Sigmoid colon (tissue), 4 donors: ENCODE measurements at regions not wholly inside any gene's neighbourhood (a gene's known extent, or its start where the extent isn't known, plus 50 kb on each side); places are given as distances from the start of the nearest gene placed in this dataset.

Source experiments
- EP300 ChIP-seq, 4 donors: sonication (generic); formaldehyde crosslinking; IDR thresholded peaks; one replicate each; pipeline ENCODE4 v1.6.1; 2017; ENCODE audit warnings: antibody characterized with exemption in 4 of 4
- POLR2A ChIP-seq, 2 donors: fragments of 450-650 bp; IDR thresholded peaks; one replicate each; pipeline ENCODE4 v1.6.1; 2016; ENCODE audit warnings: antibody characterized with exemption in 2 of 2, mild to moderate bottlenecking in 2 of 2, moderate library complexity in 2 of 2
- POLR2AphosphoS5 ChIP-seq, 4 donors: sonication (generic); formaldehyde crosslinking; IDR thresholded peaks; one replicate each; pipeline ENCODE4 v1.6.1; 2017; ENCODE audit warnings: antibody characterized with exemption in 4 of 4
- TF ChIP-seq, protein P1 (sequence below), 4 experiments: fragments of 450-650 bp in 3 of 4; fragments of 200-600 bp in 1 of 4; IDR thresholded peaks; one replicate each; pipeline ENCODE4 v1.5.1; 2016 to 2019; ENCODE audit warnings: antibody characterized with exemption in 4 of 4, mild to moderate bottlenecking in 3 of 4, moderate library complexity in 2 of 4

DNA sequence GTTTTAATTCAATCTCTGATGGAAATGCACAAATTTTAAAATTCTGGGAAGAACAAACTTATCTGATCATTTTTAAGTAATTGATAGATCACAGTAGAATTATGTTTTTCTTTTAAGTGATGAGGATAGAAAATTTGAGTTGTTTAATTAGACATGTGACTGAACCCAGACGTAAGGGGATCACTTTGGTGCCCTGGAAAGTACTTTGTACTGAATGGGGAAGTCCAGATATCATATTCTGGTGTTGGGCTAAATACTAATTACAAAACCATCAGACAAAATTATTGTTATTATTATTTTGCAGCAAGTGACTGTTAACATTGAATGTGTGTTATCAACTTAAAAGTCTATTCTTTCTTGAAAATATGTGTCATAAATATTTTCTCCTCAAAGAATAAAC is 994.6 kb downstream of the TSN start:
- TF ChIP-seq, protein P1, sequence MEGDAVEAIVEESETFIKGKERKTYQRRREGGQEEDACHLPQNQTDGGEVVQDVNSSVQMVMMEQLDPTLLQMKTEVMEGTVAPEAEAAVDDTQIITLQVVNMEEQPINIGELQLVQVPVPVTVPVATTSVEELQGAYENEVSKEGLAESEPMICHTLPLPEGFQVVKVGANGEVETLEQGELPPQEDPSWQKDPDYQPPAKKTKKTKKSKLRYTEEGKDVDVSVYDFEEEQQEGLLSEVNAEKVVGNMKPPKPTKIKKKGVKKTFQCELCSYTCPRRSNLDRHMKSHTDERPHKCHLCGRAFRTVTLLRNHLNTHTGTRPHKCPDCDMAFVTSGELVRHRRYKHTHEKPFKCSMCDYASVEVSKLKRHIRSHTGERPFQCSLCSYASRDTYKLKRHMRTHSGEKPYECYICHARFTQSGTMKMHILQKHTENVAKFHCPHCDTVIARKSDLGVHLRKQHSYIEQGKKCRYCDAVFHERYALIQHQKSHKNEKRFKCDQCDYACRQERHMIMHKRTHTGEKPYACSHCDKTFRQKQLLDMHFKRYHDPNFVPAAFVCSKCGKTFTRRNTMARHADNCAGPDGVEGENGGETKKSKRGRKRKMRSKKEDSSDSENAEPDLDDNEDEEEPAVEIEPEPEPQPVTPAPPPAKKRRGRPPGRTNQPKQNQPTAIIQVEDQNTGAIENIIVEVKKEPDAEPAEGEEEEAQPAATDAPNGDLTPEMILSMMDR (IDR thresholded peaks at IDR 0.05): no peak
- no peak for TF ChIP-seq EP300 (IDR thresholded peaks at IDR 0.05)
- no peak for TF ChIP-seq POLR2AphosphoS5 (IDR thresholded peaks at IDR 0.05)
- no peak for TF ChIP-seq POLR2A (IDR thresholded peaks at IDR 0.05)
